Stimulated activated naive B cell treated with anti-CD40 and anti-IgM and Interleukin-4, amounts not matched to agents 10 μg/mL and 1 μg/mL and 100 μg/mL, for 72 hours (primary cell): ENCODE measurements at regions not wholly inside any gene's neighbourhood (a gene's known extent, or its start where the extent isn't known, plus 50 kb on each side); places are given as distances from the start of the nearest gene placed in this dataset.
"Not testable (repeated sequence)": the region's sequence is repeated elsewhere in the genome, so short reads cannot be mapped to it uniquely, and the experiment has no call there.

ENCODE experiments used
- ATAC-seq, 2 donors: fragments of 150-1000 bp; cut with Tn5 transposase; replicated peaks; 2 replicates each; pipeline ENCODE4 v1.10.0; 2021; ENCODE audit warnings: moderate library complexity in 1 of 2
- DNase-seq: peaks from one replicate; pipeline ENCODE4 v3.0.0; 2021
- H3K27ac Mint-ChIP-seq: one replicate; pipeline ENCODE4 v1.8.0; 2022; ENCODE audit warnings: mild to moderate bottlenecking, mixed read lengths
- H3K27me3 Mint-ChIP-seq, 2 donors: one replicate each; pipeline ENCODE4 v1.8.0; 2022; ENCODE audit warnings: mixed read lengths in 2 of 2
- H3K36me3 Mint-ChIP-seq, 2 donors: one replicate each; pipeline ENCODE4 v1.8.0; 2022; ENCODE audit warnings: mixed read lengths in 2 of 2, mild to moderate bottlenecking in 1 of 2
- H3K4me1 Mint-ChIP-seq, 2 donors: one replicate each; pipeline ENCODE4 v1.8.0; 2022; ENCODE audit warnings: mixed read lengths in 2 of 2, mild to moderate bottlenecking in 1 of 2
- H3K4me3 Mint-ChIP-seq, 2 donors: one replicate each; pipeline ENCODE4 v1.8.0; 2022; ENCODE audit warnings: mild to moderate bottlenecking in 2 of 2, mixed read lengths in 2 of 2, moderate library complexity in 1 of 2
- H3K9me3 Mint-ChIP-seq, 2 donors: one replicate each; pipeline ENCODE4 v1.8.0; 2022; ENCODE audit warnings: mixed read lengths in 2 of 2, mild to moderate bottlenecking in 1 of 2

- Mint-ChIP-seq H3K4me1 (peaks cover 0 to 9% of the 10 kb centered on the region in 2 donors), H3K27ac (no peak overlapping the region), H3K36me3 (peaks cover 2 to 5% of the 10 kb centered on the region in 2 donors), H3K4me3 (no peak overlapping the region), H3K9me3 (peaks cover 14 to 19% of the 10 kb centered on the region in 2 donors), H3K27me3 (no peaks in the 10 kb centered on the region)
- no peak for ATAC-seq
- DNase-seq, result no peak
Observed at GRCh38 chr4:38386005-38386551, 277.9 kb upstream of the KLF3 start.

GRCh38 chr4:38386654-38387188, 277.3 kb upstream of the KLF3 start:
- Mint-ChIP-seq H3K9me3 (peaks cover 18 to 24% of the 10 kb centered on the region in 2 donors), H3K27me3 (no peaks in the 10 kb centered on the region)

GRCh38 chr4:38387348-38387747, 276.7 kb upstream of the KLF3 start:
- H3K4me1 Mint-ChIP-seq, result peaks cover 0 to 9% of the 10 kb centered on the region in 2 donors
- H3K36me3 Mint-ChIP-seq, result peaks cover 10 to 14% of the 10 kb centered on the region in 2 donors
- H3K9me3 Mint-ChIP-seq, result peaks cover 21 to 29% of the 10 kb centered on the region in 2 donors
- no peak overlapping the region for H3K27ac Mint-ChIP-seq
- ATAC-seq, result no peak
- no peak for DNase-seq
- no peak overlapping the region for H3K4me3 Mint-ChIP-seq
- H3K27me3 Mint-ChIP-seq, result no peaks in the 10 kb centered on the region

More at GRCh38 chr4:38386654-38387188, 277.3 kb upstream of the KLF3 start:
- H3K4me1 Mint-ChIP-seq, result peaks cover 0 to 9% of the 10 kb centered on the region in 2 donors
- no peak for ATAC-seq
- H3K27ac Mint-ChIP-seq, result no peak overlapping the region
- no peak for DNase-seq
- H3K36me3 Mint-ChIP-seq, result peaks cover 6 to 10% of the 10 kb centered on the region in 2 donors
- H3K4me3 Mint-ChIP-seq, result no peak overlapping the region

- no peak for ATAC-seq
- peaks cover 10 to 14% of the 10 kb centered on the region in 2 donors for H3K36me3 Mint-ChIP-seq
- H3K27ac Mint-ChIP-seq, result no peak overlapping the region
- H3K9me3 Mint-ChIP-seq, result peaks cover 23 to 29% of the 10 kb centered on the region in 2 donors
- H3K27me3 Mint-ChIP-seq, result no peaks in the 10 kb centered on the region
- DNase-seq, result no peak
- H3K4me1 Mint-ChIP-seq, result peaks cover 0 to 9% of the 10 kb centered on the region in 2 donors
- H3K4me3 Mint-ChIP-seq, result no peak overlapping the region
Observed at GRCh38 chr4:38387819-38388218, 276.2 kb upstream of the KLF3 start.

- not testable (repeated sequence) for H3K27me3 Mint-ChIP-seq, H3K4me3 Mint-ChIP-seq, ATAC-seq, DNase-seq, H3K4me1 Mint-ChIP-seq, H3K27ac Mint-ChIP-seq
- Mint-ChIP-seq H3K36me3 (peaks cover 10 to 14% of the 10 kb centered on the region in 2 donors), H3K9me3 (peaks cover 25 to 33% of the 10 kb centered on the region in 2 donors)
Observed at GRCh38 chr4:38388907-38389306, 275.1 kb upstream of the KLF3 start.

GRCh38 chr4:38390969-38391545, 272.9 kb upstream of the KLF3 start:
- Mint-ChIP-seq H3K36me3 (peaks cover 10 to 14% of the 10 kb centered on the region in 2 donors), H3K9me3 (peaks cover 25 to 33% of the 10 kb centered on the region in 2 donors), H3K27me3 (no peaks in the 10 kb centered on the region), H3K4me1 (peaks cover 0 to 5% of the 10 kb centered on the region in 2 donors), H3K27ac (no peak overlapping the region), H3K4me3 (no peak overlapping the region)
- no peak for DNase-seq
- no peak for ATAC-seq

- no peaks in the 10 kb centered on the region for H3K27me3 Mint-ChIP-seq
- H3K36me3 Mint-ChIP-seq, result peaks cover 10 to 14% of the 10 kb centered on the region in 2 donors
- H3K9me3 Mint-ChIP-seq, result peaks cover 25 to 33% of the 10 kb centered on the region in 2 donors
- no peak for DNase-seq
- peaks cover 0 to 5% of the 10 kb centered on the region in 2 donors for H3K4me1 Mint-ChIP-seq
- ATAC-seq, result no peak
- H3K4me3 Mint-ChIP-seq, result no peak overlapping the region
- no peak overlapping the region for H3K27ac Mint-ChIP-seq
Observed at GRCh38 chr4:38392223-38392855, 271.7 kb upstream of the KLF3 start.

- Mint-ChIP-seq H3K27ac (no peak overlapping the region), H3K9me3 (peaks cover 13 to 24% of the 10 kb centered on the region in 2 donors), H3K4me3 (no peak overlapping the region), H3K36me3 (peaks cover 8 to 15% of the 10 kb centered on the region in 2 donors), H3K27me3 (peaks cover 0 to 4% of the 10 kb centered on the region in 2 donors), H3K4me1 (peaks cover 0 to 4% of the 10 kb centered on the region in 2 donors)
- ATAC-seq, result no peak
- DNase-seq, result no peak
Observed at GRCh38 chr4:38396091-38396490, 267.9 kb upstream of the KLF3 start.

GRCh38 chr4:38396845-38397547, 267.0 kb upstream of the KLF3 start:
- no peak overlapping the region for H3K27ac Mint-ChIP-seq
- peaks cover 1 to 7% of the 10 kb centered on the region in 2 donors for H3K36me3 Mint-ChIP-seq
- ATAC-seq (no peak), DNase-seq (no peak)
- peaks cover 7 to 17% of the 10 kb centered on the region in 2 donors for H3K9me3 Mint-ChIP-seq
- H3K4me1 Mint-ChIP-seq, result peaks cover 0 to 6% of the 10 kb centered on the region in 2 donors
- peaks cover 0 to 4% of the 10 kb centered on the region in 2 donors for H3K27me3 Mint-ChIP-seq
- no peak overlapping the region for H3K4me3 Mint-ChIP-seq

GRCh38 chr4:38400946-38401345, 263.1 kb upstream of the KLF3 start:
- Mint-ChIP-seq H3K36me3 (peaks cover 0 to 6% of the 10 kb centered on the region in 2 donors), H3K27me3 (peaks cover 0 to 4% of the 10 kb centered on the region in 2 donors), H3K9me3 (peaks cover 1 to 11% of the 10 kb centered on the region in 2 donors), H3K4me3 (no peak overlapping the region), H3K27ac (no peak overlapping the region), H3K4me1 (peaks cover 0 to 7% of the 10 kb centered on the region in 2 donors)
- DNase-seq (no peak), ATAC-seq (no peak)

- no peaks in the 10 kb centered on the region for H3K36me3 Mint-ChIP-seq
- DNase-seq (no peak), ATAC-seq (no peak)
- no peak overlapping the region for H3K27ac Mint-ChIP-seq
- no peaks in the 10 kb centered on the region for H3K9me3 Mint-ChIP-seq
- peaks cover 0 to 8% of the 10 kb centered on the region in 2 donors for H3K27me3 Mint-ChIP-seq
- H3K4me1 Mint-ChIP-seq, result peaks cover 0 to 6% of the 10 kb centered on the region in 2 donors
- no peak overlapping the region for H3K4me3 Mint-ChIP-seq
Observed at GRCh38 chr4:38406243-38406642, 257.8 kb upstream of the KLF3 start.

- no peak for ATAC-seq
- Mint-ChIP-seq H3K9me3 (no peaks in the 10 kb centered on the region), H3K36me3 (no peaks in the 10 kb centered on the region), H3K27me3 (peaks cover 0 to 8% of the 10 kb centered on the region in 2 donors), H3K27ac (no peak overlapping the region), H3K4me1 (peaks cover 5 to 17% of the 10 kb centered on the region in 2 donors), H3K4me3 (no peak overlapping the region)
- DNase-seq, result no peak
Observed at GRCh38 chr4:38409852-38410251, 254.1 kb upstream of the KLF3 start.

- H3K36me3 Mint-ChIP-seq, result no peaks in the 10 kb centered on the region
- DNase-seq, result no peak
- no peaks in the 10 kb centered on the region for H3K9me3 Mint-ChIP-seq
- peaks cover 0 to 8% of the 10 kb centered on the region in 2 donors for H3K27me3 Mint-ChIP-seq
- ATAC-seq, result peak; percentile 16 to 27
- no peak overlapping the region for H3K4me3 Mint-ChIP-seq
- H3K27ac Mint-ChIP-seq, result no peak overlapping the region
- H3K4me1 Mint-ChIP-seq, result peaks cover 5 to 18% of the 10 kb centered on the region in 2 donors
Observed at GRCh38 chr4:38411092-38411491, 252.9 kb upstream of the KLF3 start.

- Mint-ChIP-seq H3K36me3 (no peaks in the 10 kb centered on the region), H3K9me3 (no peaks in the 10 kb centered on the region), H3K4me3 (no peak overlapping the region)
Observed at GRCh38 chr4:38411981-38412536, 251.9 kb upstream of the KLF3 start.

More at GRCh38 chr4:38411981-38412536, 251.9 kb upstream of the KLF3 start:
- peaks cover 0 to 8% of the 10 kb centered on the region in 2 donors for H3K27me3 Mint-ChIP-seq
- peaks cover 5 to 18% of the 10 kb centered on the region in 2 donors for H3K4me1 Mint-ChIP-seq
- DNase-seq, result no peak
- H3K27ac Mint-ChIP-seq, result no peak overlapping the region
- ATAC-seq, result no peak
